Ishikawa (cell line): ENCODE measurements at regions not wholly inside any gene's neighbourhood (a gene's known extent, or its start where the extent isn't known, plus 50 kb on each side); places are given as distances from the start of the nearest gene placed in this dataset.

Experiments
- CEBPB ChIP-seq: IDR thresholded peaks from 2 replicates; pipeline ENCODE4 v1.6.1; 2012
- CREB1 ChIP-seq: IDR thresholded peaks from 2 replicates; pipeline ENCODE4 v1.6.1; 2012; ENCODE audit warnings: low read depth
- EGR1 ChIP-seq: IDR thresholded peaks from 2 replicates; pipeline ENCODE4 v1.6.1; 2012
- EP300 ChIP-seq: IDR thresholded peaks from 2 replicates; pipeline ENCODE4 v1.6.1; 2012; ENCODE audit warnings: borderline replicate concordance
- FOXM1 ChIP-seq: IDR thresholded peaks from 2 replicates; pipeline ENCODE4 v1.6.1; 2012; ENCODE audit warnings: low read depth, borderline replicate concordance
- MAX ChIP-seq: IDR thresholded peaks from 2 replicates; pipeline ENCODE4 v1.6.1; 2012
- NFIC ChIP-seq: IDR thresholded peaks from 2 replicates; pipeline ENCODE4 v1.6.1; 2012
- RAD21 ChIP-seq: IDR thresholded peaks from 2 replicates; pipeline ENCODE4 v1.6.1; 2012; ENCODE audit warnings: low read depth
- REST ChIP-seq: IDR thresholded peaks from 2 replicates; pipeline ENCODE4 v1.6.1; 2012; ENCODE audit warnings: low read depth, mild to moderate bottlenecking
- TAF1 ChIP-seq: IDR thresholded peaks from 2 replicates; pipeline ENCODE4 v1.6.1; 2012; ENCODE audit warnings: low read depth, mild to moderate bottlenecking
- TCF12 ChIP-seq: IDR thresholded peaks from 2 replicates; pipeline ENCODE4 v1.6.1; 2012; ENCODE audit warnings: low read depth
- TEAD4 ChIP-seq: IDR thresholded peaks from 2 replicates; pipeline ENCODE4 v1.6.1; 2012
- USF1 ChIP-seq: IDR thresholded peaks from 2 replicates; pipeline ENCODE4 v1.6.1; 2012
- YY1 ChIP-seq: IDR thresholded peaks from 2 replicates; pipeline ENCODE4 v1.6.1; 2012; ENCODE audit warnings: low read depth
- ZBTB7A ChIP-seq: IDR thresholded peaks from 2 replicates; pipeline ENCODE4 v1.6.1; 2012; ENCODE audit warnings: low read depth

- no peak for TF ChIP-seq YY1
- no peak for TF ChIP-seq TCF12
Measured at GRCh38 chr4:8782135-8782534, 89.5 kb downstream of the HMX1 start.

- TF ChIP-seq TAF1 = no peak
- TF ChIP-seq YY1 = no peak
- no peak for TF ChIP-seq USF1
- TF ChIP-seq RAD21 = no peak
- no peak for TF ChIP-seq ZBTB7A
- TF ChIP-seq TEAD4 = no peak
- no peak for TF ChIP-seq REST
- no peak for TF ChIP-seq TCF12
Measured at GRCh38 chr4:8781641-8782040, 90.0 kb downstream of the HMX1 start.

GRCh38 chr4:8780596-8781368 is 90.9 kb downstream of the HMX1 start:
- TF ChIP-seq EP300 = no peak
- no peak for TF ChIP-seq YY1
- TF ChIP-seq TAF1 = no peak
- TF ChIP-seq MAX = no peak
- no peak for TF ChIP-seq EGR1
- no peak for TF ChIP-seq TCF12
- TF ChIP-seq RAD21 = no peak
- TF ChIP-seq CEBPB = no peak
- no peak for TF ChIP-seq USF1
- TF ChIP-seq ZBTB7A = no peak
- no peak for TF ChIP-seq CREB1
- no peak for TF ChIP-seq NFIC
- no peak for TF ChIP-seq REST

- no peak for TF ChIP-seq RAD21
- TF ChIP-seq FOXM1 = no peak
- no peak for TF ChIP-seq USF1
- TF ChIP-seq TCF12 = no peak
- no peak for TF ChIP-seq EP300
- no peak for TF ChIP-seq TAF1
- TF ChIP-seq ZBTB7A = no peak
- no peak for TF ChIP-seq CREB1
- no peak for TF ChIP-seq EGR1
- no peak for TF ChIP-seq CEBPB
- no peak for TF ChIP-seq MAX
- no peak for TF ChIP-seq TEAD4
- TF ChIP-seq YY1 = no peak
- no peak for TF ChIP-seq REST
- no peak for TF ChIP-seq NFIC
Measured at GRCh38 chr4:8780086-8780485, 91.6 kb downstream of the HMX1 start.
